MM.1S (cell line): ENCODE measurements at regions not wholly inside any gene's neighbourhood (a gene's known extent, or its start where the extent isn't known, plus 50 kb on each side); places are given as distances from the start of the nearest gene placed in this dataset.

ENCODE experiments used
- EZH2 ChIP-seq: fragments of 300-600 bp; sonication (generic); optimal IDR thresholded peaks from 2 replicates; pipeline ENCODE3; 2017; ENCODE audit warnings: low read depth, mild to moderate bottlenecking, antibody characterized with exemption, low read length, mixed read lengths
- EZH2phosphoT487 ChIP-seq: fragments of 300-600 bp; sonication (generic); IDR thresholded peaks from 2 replicates; pipeline ENCODE4 v1.6.1; 2018; ENCODE audit warnings: antibody characterized with exemption, low read length
- TF ChIP-seq, protein P1 (sequence below): fragments of 300-600 bp; sonication (generic); IDR thresholded peaks from 2 replicates; pipeline ENCODE4 v1.5.1; 2016; ENCODE audit warnings: antibody characterized with exemption, low read length, mixed read lengths

- TF ChIP-seq, protein P1, sequence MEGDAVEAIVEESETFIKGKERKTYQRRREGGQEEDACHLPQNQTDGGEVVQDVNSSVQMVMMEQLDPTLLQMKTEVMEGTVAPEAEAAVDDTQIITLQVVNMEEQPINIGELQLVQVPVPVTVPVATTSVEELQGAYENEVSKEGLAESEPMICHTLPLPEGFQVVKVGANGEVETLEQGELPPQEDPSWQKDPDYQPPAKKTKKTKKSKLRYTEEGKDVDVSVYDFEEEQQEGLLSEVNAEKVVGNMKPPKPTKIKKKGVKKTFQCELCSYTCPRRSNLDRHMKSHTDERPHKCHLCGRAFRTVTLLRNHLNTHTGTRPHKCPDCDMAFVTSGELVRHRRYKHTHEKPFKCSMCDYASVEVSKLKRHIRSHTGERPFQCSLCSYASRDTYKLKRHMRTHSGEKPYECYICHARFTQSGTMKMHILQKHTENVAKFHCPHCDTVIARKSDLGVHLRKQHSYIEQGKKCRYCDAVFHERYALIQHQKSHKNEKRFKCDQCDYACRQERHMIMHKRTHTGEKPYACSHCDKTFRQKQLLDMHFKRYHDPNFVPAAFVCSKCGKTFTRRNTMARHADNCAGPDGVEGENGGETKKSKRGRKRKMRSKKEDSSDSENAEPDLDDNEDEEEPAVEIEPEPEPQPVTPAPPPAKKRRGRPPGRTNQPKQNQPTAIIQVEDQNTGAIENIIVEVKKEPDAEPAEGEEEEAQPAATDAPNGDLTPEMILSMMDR: no peak
- TF ChIP-seq EZH2phosphoT487: no peak
- TF ChIP-seq EZH2: no peak
Observed at GRCh38 chrX:39939678-39940077, 158.1 kb downstream of the BCOR start.
